ENCODE measurements at regions not wholly inside any gene's neighbourhood (a gene's known extent, or its start where the extent isn't known, plus 50 kb on each side); places are given as distances from the start of the nearest gene placed in this dataset.

DNA sequence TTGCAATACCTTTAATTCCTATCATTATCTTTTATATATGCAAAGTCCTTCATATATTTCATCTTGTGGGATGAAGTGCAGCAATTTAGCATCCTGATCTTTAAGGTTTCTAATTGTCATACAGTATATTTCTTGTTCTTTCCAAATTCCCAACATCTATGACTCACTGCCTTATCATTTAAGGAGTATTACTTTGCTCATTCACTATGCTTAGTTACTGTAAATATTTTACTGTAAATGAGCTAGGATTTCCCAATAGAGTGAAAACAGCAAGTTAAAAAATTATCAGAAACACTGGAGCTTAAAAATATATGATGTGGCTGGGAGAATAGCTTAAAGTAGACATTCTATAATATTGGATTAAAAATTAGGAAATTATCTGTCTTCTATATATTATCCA is 69.9 kb downstream of the SLITRK6 start:
- TF ChIP-seq, protein P1, sequence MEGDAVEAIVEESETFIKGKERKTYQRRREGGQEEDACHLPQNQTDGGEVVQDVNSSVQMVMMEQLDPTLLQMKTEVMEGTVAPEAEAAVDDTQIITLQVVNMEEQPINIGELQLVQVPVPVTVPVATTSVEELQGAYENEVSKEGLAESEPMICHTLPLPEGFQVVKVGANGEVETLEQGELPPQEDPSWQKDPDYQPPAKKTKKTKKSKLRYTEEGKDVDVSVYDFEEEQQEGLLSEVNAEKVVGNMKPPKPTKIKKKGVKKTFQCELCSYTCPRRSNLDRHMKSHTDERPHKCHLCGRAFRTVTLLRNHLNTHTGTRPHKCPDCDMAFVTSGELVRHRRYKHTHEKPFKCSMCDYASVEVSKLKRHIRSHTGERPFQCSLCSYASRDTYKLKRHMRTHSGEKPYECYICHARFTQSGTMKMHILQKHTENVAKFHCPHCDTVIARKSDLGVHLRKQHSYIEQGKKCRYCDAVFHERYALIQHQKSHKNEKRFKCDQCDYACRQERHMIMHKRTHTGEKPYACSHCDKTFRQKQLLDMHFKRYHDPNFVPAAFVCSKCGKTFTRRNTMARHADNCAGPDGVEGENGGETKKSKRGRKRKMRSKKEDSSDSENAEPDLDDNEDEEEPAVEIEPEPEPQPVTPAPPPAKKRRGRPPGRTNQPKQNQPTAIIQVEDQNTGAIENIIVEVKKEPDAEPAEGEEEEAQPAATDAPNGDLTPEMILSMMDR (conservative IDR thresholded peaks at IDR 0.05 in 1 of 2, IDR thresholded peaks at IDR 0.05 in 1 of 2; ENCODE audit: low read depth in 1 of 2, low read length in 2 of 2) = no peak
- no peak for TF ChIP-seq EZH2 (IDR thresholded peaks at IDR 0.05; ENCODE audit: low read length, missing control alignments)
